Heart left ventricle (tissue), 16 donors: ENCODE measurements at regions not wholly inside any gene's neighbourhood (a gene's known extent, or its start where the extent isn't known, plus 50 kb on each side); places are given as distances from the start of the nearest gene placed in this dataset.

Experiments
- ATAC-seq, 4 donors: fragments of 200-7000 bp; cut with Tn5 transposase; one replicate each; pipeline ENCODE4 v1.9.1; 2020 to 2022; ENCODE audit warnings: moderate library complexity in 4 of 4, mild to moderate bottlenecking in 3 of 4, moderate number of reproducible peaks in 1 of 4
- DNase-seq, 5 donors: peaks; one replicate each; pipeline ENCODE4 v3.0.0-alpha.2; 2020
- H3K27ac ChIP-seq, 12 donors: fragments of 200-600 bp; sonication (generic) in 4 of 12; one replicate each; pipeline versions ENCODE4 v1.5.0 to v1.8.0; 2016 to 2022; ENCODE audit warnings: mild to moderate bottlenecking in 2 of 12
- H3K27me3 ChIP-seq, 9 donors: fragments of 200-600 bp; sonication (generic) in 2 of 9; one replicate each; pipeline versions ENCODE4 v1.5.1 to v1.8.0; 2016 to 2022; ENCODE audit warnings: mild to moderate bottlenecking in 3 of 9
- H3K36me3 ChIP-seq, 9 donors: fragments of 200-600 bp; sonication (generic) in 2 of 9; one replicate each; pipeline versions ENCODE4 v1.5.0 to v1.8.0; 2018 to 2022; ENCODE audit warnings: mild to moderate bottlenecking in 2 of 9
- H3K4me1 ChIP-seq, 12 donors: fragments of 200-600 bp; sonication (generic) in 4 of 12; one replicate each; pipeline versions ENCODE4 v1.5.0 to v1.8.0; 2016 to 2022; ENCODE audit warnings: mild to moderate bottlenecking in 3 of 12
- H3K4me3 ChIP-seq, 12 donors: fragments of 200-600 bp; sonication (generic) in 4 of 12; one replicate each; pipeline versions ENCODE4 v1.5.0 to v1.8.0; 2017 to 2022; ENCODE audit warnings: mild to moderate bottlenecking in 9 of 12, moderate library complexity in 4 of 12
- H3K9me3 ChIP-seq, 12 donors: fragments of 200-600 bp; sonication (generic) in 4 of 12; one replicate each; pipeline versions ENCODE4 v1.5.0 to v1.8.0; 2016 to 2022; ENCODE audit warnings: mild to moderate bottlenecking in 1 of 12
- POLR2A ChIP-seq, 2 donors: fragments of 450-650 bp; IDR thresholded peaks; one replicate each; pipeline ENCODE4 v1.6.1; 2017; ENCODE audit warnings: antibody characterized with exemption in 2 of 2, mild to moderate bottlenecking in 2 of 2, moderate library complexity in 2 of 2
- WGBS, 4 donors: extraction: QIAGEN DNeasy Blood & Tissue Kit in 2 of 4; methylation state at CpG; one replicate each; pipeline versions ENCODE4 v1.1.5 to v1.1.7; 2013 to 2018; 5-methylcytosine and 5-hydroxymethylcytosine counted together
- intact Hi-C, 10 donors: fragments of 100-400 bp; cut with DNase I; formaldehyde crosslinking; loops; one replicate each; pipeline versions ENCODE4 v1.11.1 to v1.14.2; 2022
- TF ChIP-seq, protein P1 (sequence below), 12 donors: fragments of 200-600 bp; sonication (generic) in 4 of 12; IDR thresholded peaks; one replicate each; pipeline versions ENCODE4 v1.5.0 to v1.8.0; 2018 to 2022; ENCODE audit warnings: antibody characterized with exemption in 12 of 12, mild to moderate bottlenecking in 5 of 12
- donor health status: ischemic (EF 13 %, LVEDD 7.1; RV severe dilation, severe dysfunction).
- donor health status: healthy with polysubstance abuse.
- donor health status: DM: no; HTN: yes; CAD: no.
- donor health status: DM: no; HTN: no; CAD: no.
- donor health status: ischemic (EF 25% LVEDD 6.9; RV normal size, moderate dysfunction).
- donor health status: ischemic (EF 25% LVEDD 5.7; RV mildly dilated, moderate dysfunction).
- donor health status: healthy.
- donor health status: DM: yes; HTN: yes; CAD: no.
- donor health status: ischemic (EF 35%, LVEDD 5.7; RV mildly dilated, moderate dysfunction).
- donor health status: nonischemic (EF 11% LVEDD 7.7; RV severe dilation, severe dysfunction).
- donor health status: DM: yes; HTN: yes; CAD: no.
- donor health status: PGD.
- donor health status: ischemic (EF 29% LVEDD 5.4; RV normal size, mild dysfunction).
- donor health status: nonischemic (EF 23%, LVEDD 6.1; RV moderate dilation, normal function).

DNA sequence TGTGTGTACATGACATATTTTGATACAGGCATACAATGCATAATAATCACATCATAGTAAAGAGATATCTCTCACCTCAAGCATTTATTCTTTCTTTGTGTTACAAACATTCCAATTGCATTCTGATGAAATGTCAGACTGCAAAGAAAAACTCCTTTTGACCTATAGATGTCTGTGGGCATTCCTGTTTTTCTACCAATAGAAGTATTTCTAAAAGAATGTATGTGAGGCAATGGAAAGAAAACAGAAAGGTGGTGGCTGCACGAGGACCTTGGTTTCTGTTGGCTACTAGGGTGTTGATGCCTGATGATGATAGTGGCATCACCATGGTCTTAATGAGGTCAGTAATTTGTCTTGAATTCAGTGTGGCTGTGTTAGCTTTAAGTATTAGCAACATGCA lies 137.0 kb upstream of the ANO3 start:
- ATAC-seq = no peak
- H3K27me3 ChIP-seq = no peaks in the 10 kb centered on the region
- 67 to 77% (median 72%) methylated on average over 1 of the region's 1 CpG for WGBS, 4 donors
- H3K36me3 ChIP-seq = no peaks in the 10 kb centered on the region
- TF ChIP-seq, protein P1, sequence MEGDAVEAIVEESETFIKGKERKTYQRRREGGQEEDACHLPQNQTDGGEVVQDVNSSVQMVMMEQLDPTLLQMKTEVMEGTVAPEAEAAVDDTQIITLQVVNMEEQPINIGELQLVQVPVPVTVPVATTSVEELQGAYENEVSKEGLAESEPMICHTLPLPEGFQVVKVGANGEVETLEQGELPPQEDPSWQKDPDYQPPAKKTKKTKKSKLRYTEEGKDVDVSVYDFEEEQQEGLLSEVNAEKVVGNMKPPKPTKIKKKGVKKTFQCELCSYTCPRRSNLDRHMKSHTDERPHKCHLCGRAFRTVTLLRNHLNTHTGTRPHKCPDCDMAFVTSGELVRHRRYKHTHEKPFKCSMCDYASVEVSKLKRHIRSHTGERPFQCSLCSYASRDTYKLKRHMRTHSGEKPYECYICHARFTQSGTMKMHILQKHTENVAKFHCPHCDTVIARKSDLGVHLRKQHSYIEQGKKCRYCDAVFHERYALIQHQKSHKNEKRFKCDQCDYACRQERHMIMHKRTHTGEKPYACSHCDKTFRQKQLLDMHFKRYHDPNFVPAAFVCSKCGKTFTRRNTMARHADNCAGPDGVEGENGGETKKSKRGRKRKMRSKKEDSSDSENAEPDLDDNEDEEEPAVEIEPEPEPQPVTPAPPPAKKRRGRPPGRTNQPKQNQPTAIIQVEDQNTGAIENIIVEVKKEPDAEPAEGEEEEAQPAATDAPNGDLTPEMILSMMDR (IDR thresholded peaks at IDR 0.05) = no peak
- no peak for TF ChIP-seq POLR2A (IDR thresholded peaks at IDR 0.05)
- no peak overlapping the region for H3K4me3 ChIP-seq
- no peaks in the 10 kb centered on the region for H3K4me1 ChIP-seq
- intact Hi-C loops = no loop called here
- no peaks in the 10 kb centered on the region for H3K9me3 ChIP-seq
- DNase-seq = no peak
- H3K27ac ChIP-seq = no peak overlapping the region

DNA sequence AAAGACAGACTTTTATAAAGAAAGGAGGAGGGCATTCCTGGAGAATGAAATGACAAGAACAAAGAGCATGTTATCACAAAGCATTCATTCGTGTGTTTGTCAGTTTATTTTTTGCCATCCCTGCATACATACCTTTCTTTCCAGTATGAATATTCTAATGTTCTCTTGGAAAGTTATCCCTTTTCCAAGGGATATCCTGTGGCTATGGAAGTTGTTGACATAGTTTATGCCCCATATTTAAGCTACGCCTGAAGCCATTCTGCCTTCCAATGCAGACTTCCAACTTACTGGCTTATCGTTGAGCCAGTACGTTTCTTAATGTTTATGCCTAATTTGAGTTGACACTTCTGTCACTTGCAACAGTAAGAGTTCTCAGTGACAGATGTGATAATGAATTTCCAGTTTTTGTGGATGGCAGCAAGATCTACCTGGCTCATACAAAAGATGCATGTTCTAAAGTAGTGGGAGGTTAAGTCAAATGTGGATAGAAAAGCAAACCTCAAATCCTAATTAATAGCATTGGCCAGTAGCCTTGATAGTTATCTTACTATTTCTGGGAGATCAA lies 133.3 kb upstream of the ANO3 start:
- ATAC-seq = no peak
- TF ChIP-seq POLR2A (IDR thresholded peaks at IDR 0.05) = no peak
- TF ChIP-seq, protein P1 (IDR thresholded peaks at IDR 0.05) = no peak
- WGBS, 4 donors = 82 to 87% (median 84%) methylated on average over 4 of the region's 4 CpGs
- Histone ChIP-seq H3K27ac (no peak overlapping the region), H3K4me1 (no peaks in the 10 kb centered on the region), H3K27me3 (no peaks in the 10 kb centered on the region), H3K4me3 (no peak overlapping the region), H3K9me3 (no peaks in the 10 kb centered on the region), H3K36me3 (no peaks in the 10 kb centered on the region)
- intact Hi-C loops = no loop called here
- DNase-seq = no peak

DNA sequence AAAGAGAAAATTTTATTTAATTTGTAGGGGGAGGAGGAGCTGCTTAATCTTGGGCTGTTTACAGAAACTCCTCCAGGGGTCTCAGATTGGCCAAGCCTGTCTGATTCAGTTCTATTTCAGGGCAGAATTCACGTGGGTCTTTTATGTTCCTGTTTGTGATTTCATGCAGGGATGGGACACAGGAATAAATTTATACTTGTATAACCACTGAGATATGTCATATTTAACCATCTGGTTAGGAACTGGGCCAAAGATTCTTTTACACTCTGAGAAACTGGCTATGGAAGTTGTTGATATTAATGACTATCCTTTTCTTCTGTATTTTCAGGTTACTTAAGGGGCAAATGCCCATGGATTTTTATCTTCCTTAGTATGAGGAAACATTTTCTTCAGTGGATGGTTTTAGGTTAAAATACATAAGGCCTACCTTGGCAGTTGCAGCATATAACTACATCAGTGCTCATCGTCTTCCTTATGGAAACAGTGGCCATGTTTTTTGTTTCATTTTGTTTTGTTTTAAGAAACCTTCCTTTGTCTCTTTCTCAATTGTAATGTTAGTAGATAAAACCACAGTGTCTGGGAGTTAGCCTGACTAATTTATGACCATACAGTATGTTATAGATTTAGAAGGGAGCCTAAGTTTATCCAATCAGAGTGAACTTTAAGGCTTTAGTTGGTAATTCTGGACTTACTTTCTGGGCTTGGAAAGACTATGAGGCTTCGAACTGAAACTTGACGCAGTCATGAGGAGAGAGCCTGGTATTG lies 132.4 kb upstream of the ANO3 start:
- Histone ChIP-seq H3K4me3 (no peak overlapping the region), H3K9me3 (no peaks in the 10 kb centered on the region), H3K27ac (no peak overlapping the region), H3K36me3 (no peaks in the 10 kb centered on the region), H3K4me1 (no peaks in the 10 kb centered on the region), H3K27me3 (no peaks in the 10 kb centered on the region)
- 74 to 80% (median 74%) methylated on average over 4 of the region's 4 CpGs for WGBS, 4 donors
- no peak for ATAC-seq
- no peak for TF ChIP-seq POLR2A (IDR thresholded peaks at IDR 0.05)
- intact Hi-C loops = no loop called here
- DNase-seq = no peak

DNA sequence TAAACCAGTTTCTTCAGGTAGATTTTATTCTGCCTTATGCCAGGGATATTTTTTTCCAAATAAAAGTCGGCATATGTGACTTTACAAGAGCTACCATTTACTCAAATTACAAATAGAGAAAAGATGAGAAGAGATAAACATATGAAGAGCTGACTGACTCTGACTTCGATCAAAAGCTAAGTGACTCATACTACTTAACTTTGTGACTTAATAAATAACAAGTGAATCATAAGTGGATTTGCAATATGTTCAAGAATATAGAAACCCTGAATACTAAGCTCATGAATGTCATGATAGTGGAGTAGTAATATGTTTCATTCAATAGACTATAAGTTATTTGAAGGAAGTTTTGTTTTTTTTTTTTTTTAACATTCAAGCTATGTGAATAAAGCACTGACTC lies 130.5 kb upstream of the ANO3 start:
- no peak overlapping the region for H3K4me3 ChIP-seq
- ATAC-seq (no peak), DNase-seq (no peak)
- TF ChIP-seq, protein P1 (IDR thresholded peaks at IDR 0.05) = no peak
- no peak for TF ChIP-seq POLR2A (IDR thresholded peaks at IDR 0.05)
- no peaks in the 10 kb centered on the region for H3K36me3 ChIP-seq
- H3K4me1 ChIP-seq = no peaks in the 10 kb centered on the region
- intact Hi-C loops = no loop called here
- H3K27ac ChIP-seq = no peak overlapping the region
- 83 to 86% (median 83%) methylated on average over 2 of the region's 2 CpGs for WGBS, 4 donors
- no peaks in the 10 kb centered on the region for H3K27me3 ChIP-seq
- no peaks in the 10 kb centered on the region for H3K9me3 ChIP-seq
